SU-DHL-6 (cell line): ENCODE measurements at regions not wholly inside any gene's neighbourhood (a gene's known extent, or its start where the extent isn't known, plus 50 kb on each side); places are given as distances from the start of the nearest gene placed in this dataset.

ENCODE experiments used
- H2AFZ ChIP-seq: fragments of 200-600 bp; sonication (generic); 2 replicates; pipeline ENCODE4 v1.6.1; 2014; ENCODE audit warnings: low read depth, mild to moderate bottlenecking, moderate library complexity, mixed read lengths, antibody characterized with exemption, low read length; ENCODE audit not compliant: severe bottlenecking
- H3F3A ChIP-seq: fragments of 200-600 bp; shearing (Covaris generic); 2 replicates; pipeline ENCODE4 v1.6.0; 2016; ENCODE audit warnings: antibody characterized with exemption, mild to moderate bottlenecking; ENCODE audit not compliant: insufficient read depth
- H3K27ac ChIP-seq: fragments of 200-600 bp; sonication (generic); 2 replicates; pipeline ENCODE4 v1.5.1; 2016; ENCODE audit warnings: low read depth, mild to moderate bottlenecking, low read length, moderate library complexity, mixed read lengths
- H3K27me3 ChIP-seq: fragments of 200-600 bp; sonication (generic), shearing (Covaris generic); 2 replicates; pipeline ENCODE4 v1.6.0; 2014; ENCODE audit warnings: mild to moderate bottlenecking, low read length
- H3K36me3 ChIP-seq: fragments of 200-600 bp; sonication (generic); 2 replicates; pipeline ENCODE4 v1.6.1; 2014; ENCODE audit warnings: mild to moderate bottlenecking, low read length, mixed read lengths
- H3K4me2 ChIP-seq: fragments of 300-600, 200-600 bp; shearing (Covaris generic), sonication (generic); 2 replicates; pipeline ENCODE4 v1.6.0; 2014; ENCODE audit warnings: low read length, low read depth, mild to moderate bottlenecking; ENCODE audit not compliant: poor library complexity, severe bottlenecking
- H3K4me3 ChIP-seq: fragments of 200-600 bp; sonication (generic); 2 replicates; pipeline ENCODE4 v1.5.1; 2014; ENCODE audit warnings: antibody characterized with exemption, low read length, mild to moderate bottlenecking, mixed read lengths; ENCODE audit not compliant: insufficient read depth, poor library complexity, severe bottlenecking
- H3K79me2 ChIP-seq: fragments of 200-600 bp; sonication (generic); 2 replicates; pipeline ENCODE4 v1.6.1; 2014; ENCODE audit warnings: mild to moderate bottlenecking, low read length, moderate library complexity; ENCODE audit not compliant: insufficient read depth
- H3K9ac ChIP-seq: fragments of 200-600 bp; sonication (generic); 2 replicates; pipeline ENCODE4 v1.7.0; 2014; ENCODE audit warnings: mild to moderate bottlenecking, low read length
- H3K9me2 ChIP-seq: fragments of 200-600 bp; sonication (generic); replicated peaks from 2 replicates; pipeline ENCODE4 v1.6.1; 2014; ENCODE audit warnings: low read length; ENCODE audit not compliant: insufficient read depth
- H3K9me3 ChIP-seq: fragments of 200-600 bp; sonication (generic); 2 replicates; pipeline ENCODE4 v1.6.1; 2014; ENCODE audit warnings: low read length, mixed read lengths; ENCODE audit not compliant: insufficient read depth
- H4K20me1 ChIP-seq: fragments of 200-600 bp; sonication (generic); 2 replicates; pipeline ENCODE4 v1.6.1; 2014; ENCODE audit warnings: low read depth, mild to moderate bottlenecking, antibody characterized with exemption, low read length, moderate library complexity, mixed read lengths
- CTCF ChIP-seq: fragments of 200-600 bp; sonication (generic); IDR thresholded peaks from one replicate; pipeline ENCODE4 v1.5.1; 2017; ENCODE audit warnings: antibody characterized with exemption, mild to moderate bottlenecking, low read length, moderate library complexity; ENCODE audit not compliant: insufficient read depth, poor library complexity, severe bottlenecking
- EZH2phosphoT487 ChIP-seq: fragments of 200-600 bp; sonication (generic), shearing (Covaris generic); conservative IDR thresholded peaks from 2 replicates; pipeline ENCODE4 v1.6.1; 2018; ENCODE audit warnings: mild to moderate bottlenecking, antibody characterized with exemption, low read length, moderate library complexity, mixed read lengths

DNA sequence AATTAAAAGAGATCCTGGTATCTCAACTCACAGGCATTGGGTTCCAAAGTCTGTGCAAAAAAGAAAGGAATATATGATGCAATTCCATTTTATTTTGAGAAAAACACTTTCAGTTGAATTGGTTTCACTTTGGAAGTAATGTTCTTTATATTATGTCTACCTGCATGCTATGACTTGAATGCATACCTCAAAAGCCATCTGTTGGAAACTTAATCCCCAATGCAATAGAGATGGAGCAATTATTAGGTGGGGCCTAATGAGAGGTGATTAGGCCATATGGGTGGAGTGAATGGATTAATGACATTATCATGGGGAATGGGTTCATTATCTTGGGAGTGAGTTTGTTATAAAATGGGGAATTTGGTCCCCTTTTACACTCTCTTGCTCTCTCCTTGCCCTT lies 293.3 kb downstream of the CSNK1G3 start:
- H4K20me1 ChIP-seq = no peaks in the 10 kb centered on the region
- no peak overlapping the region for H2AFZ ChIP-seq
- no peaks in the 10 kb centered on the region for H3K9me2 ChIP-seq
- H3F3A ChIP-seq = peaks cover 19% of the 10 kb centered on the region
- no peak overlapping the region for H3K4me3 ChIP-seq
- TF ChIP-seq CTCF (no peak), EZH2phosphoT487 (no peak)
- H3K4me2 ChIP-seq = no peak overlapping the region
- no peaks in the 10 kb centered on the region for H3K79me2 ChIP-seq
- no peaks in the 10 kb centered on the region for H3K27me3 ChIP-seq
- H3K9ac ChIP-seq = no peak overlapping the region
- no peaks in the 10 kb centered on the region for H3K36me3 ChIP-seq
- H3K27ac ChIP-seq = no peak overlapping the region
- H3K9me3 ChIP-seq = no peaks in the 10 kb centered on the region

- H3K9ac ChIP-seq = peak overlapping the region; percentile 34
- no peak overlapping the region for H3K4me3 ChIP-seq
- H4K20me1 ChIP-seq = no peaks in the 10 kb centered on the region
- no peaks in the 10 kb centered on the region for H3K36me3 ChIP-seq
- no peaks in the 10 kb centered on the region for H3K9me2 ChIP-seq
- H3K79me2 ChIP-seq = no peaks in the 10 kb centered on the region
- H2AFZ ChIP-seq = no peak overlapping the region
- peak overlapping the region; percentile 36 for H3K4me2 ChIP-seq
- no peaks in the 10 kb centered on the region for H3K27me3 ChIP-seq
- TF ChIP-seq EZH2phosphoT487 (no peak), CTCF (no peak)
- 0 out of 2 replicates have a peak, but pooled peaks cover under 1% of the 10 kb centered on the region for H3F3A ChIP-seq
- H3K27ac ChIP-seq = peak overlapping the region; percentile 77
- H3K9me3 ChIP-seq = no peaks in the 10 kb centered on the region
These were observed 291.4 kb downstream of the CSNK1G3 start for GRCh38 chr5:123803359-123803758.

GRCh38 chr5:123802298-123802951 lies 290.4 kb downstream of the CSNK1G3 start:
- Histone ChIP-seq H3K27ac (peak overlapping the region; percentile 77), H3K4me2 (peak overlapping the region; percentile 36)
- TF ChIP-seq EZH2phosphoT487 (no peak), CTCF (no peak)

More at GRCh38 chr5:123802298-123802951, 290.4 kb downstream of the CSNK1G3 start:
- Histone ChIP-seq H4K20me1 (no peaks in the 10 kb centered on the region), H3K9ac (peak overlapping the region; percentile 34), H3K9me2 (no peaks in the 10 kb centered on the region), H3K27me3 (no peaks in the 10 kb centered on the region), H3K36me3 (no peaks in the 10 kb centered on the region), H3K9me3 (no peaks in the 10 kb centered on the region), H3K4me3 (no peak overlapping the region), H3F3A (no peaks in the 10 kb centered on the region), H3K79me2 (no peaks in the 10 kb centered on the region), H2AFZ (no peak overlapping the region)
